LNCAP (cell line): ENCODE measurements at regions not wholly inside any gene's neighbourhood (a gene's known extent, or its start where the extent isn't known, plus 50 kb on each side); places are given as distances from the start of the nearest gene placed in this dataset.

Source experiments
- CTCF ChIP-seq: fragments of 450-650 bp; IDR thresholded peaks from 2 replicates; pipeline ENCODE4 v1.5.1; 2017; ENCODE audit warnings: mild to moderate bottlenecking

- no peak for TF ChIP-seq CTCF
Observed at GRCh38 chr5:125863579-125863978, 559.6 kb upstream of the GRAMD2B start.

GRCh38 chr5:125865166-125865815, 557.9 kb upstream of the GRAMD2B start:
- TF ChIP-seq CTCF: no peak

- no peak for TF ChIP-seq CTCF
Observed at GRCh38 chr5:125868036-125868435, 555.2 kb upstream of the GRAMD2B start.

GRCh38 chr5:125870256-125870655, 553.0 kb upstream of the GRAMD2B start:
- TF ChIP-seq CTCF: no peak

GRCh38 chr5:125874057-125874456, 549.2 kb upstream of the GRAMD2B start:
- TF ChIP-seq CTCF: no peak

GRCh38 chr5:125874717-125875116, 548.5 kb upstream of the GRAMD2B start:
- no peak for TF ChIP-seq CTCF

- TF ChIP-seq CTCF: no peak
Observed at GRCh38 chr5:125877248-125877647, 546.0 kb upstream of the GRAMD2B start.

- no peak for TF ChIP-seq CTCF
Observed at GRCh38 chr5:125882061-125882460, 541.1 kb upstream of the GRAMD2B start.
